Neural progenitor cell (in vitro differentiated cells): ENCODE measurements at regions not wholly inside any gene's neighbourhood (a gene's known extent, or its start where the extent isn't known, plus 50 kb on each side); places are given as distances from the start of the nearest gene placed in this dataset.

Experiments
- DNase-seq: peaks from one replicate; pipeline ENCODE4 v3.0.0-alpha.2; 2016; ENCODE audit warnings: low spot score
- H2AFZ ChIP-seq: fragments of 200-600 bp; sonication (generic); replicated peaks from 2 replicates; pipeline ENCODE4 v1.6.1; 2016; ENCODE audit warnings: antibody characterized with exemption
- H3F3A ChIP-seq: fragments of 200-600 bp; sonication (generic); 2 replicates; pipeline ENCODE4 v1.6.1; 2016; ENCODE audit warnings: antibody characterized with exemption, low read depth
- H3K27ac ChIP-seq: fragments of 200-600 bp; sonication (generic); 2 replicates; pipeline ENCODE4 v1.5.1; 2016; ENCODE audit warnings: mild to moderate bottlenecking
- H3K27me3 ChIP-seq: fragments of 200-600 bp; sonication (generic); 2 replicates; pipeline ENCODE4 v1.6.1; 2016; ENCODE audit warnings: mild to moderate bottlenecking, moderate library complexity
- H3K36me3 ChIP-seq: fragments of 200-600 bp; sonication (generic); 2 replicates; pipeline ENCODE4 v1.5.1; 2016
- H3K4me1 ChIP-seq: fragments of 200-600 bp; sonication (generic); 2 replicates; pipeline ENCODE4 v1.6.1; 2016; ENCODE audit warnings: mixed run types
- H3K4me2 ChIP-seq: fragments of 200-600 bp; sonication (generic); 2 replicates; pipeline ENCODE4 v1.6.1; 2016
- H3K4me3 ChIP-seq: fragments of 200-600 bp; sonication (generic); 2 replicates; pipeline ENCODE4 v1.5.1; 2016
- H3K79me2 ChIP-seq: fragments of 200-600 bp; sonication (generic); 2 replicates; pipeline ENCODE4 v1.6.1; 2016; ENCODE audit warnings: low read depth
- H3K9ac ChIP-seq: fragments of 200-600 bp; sonication (generic); 2 replicates; pipeline ENCODE4 v1.6.1; 2016
- H3K9me3 ChIP-seq: fragments of 200-600 bp; sonication (generic); 2 replicates; pipeline ENCODE4 v1.5.1; 2016; ENCODE audit warnings: low read depth
- H4K20me1 ChIP-seq: fragments of 200-600 bp; sonication (generic); 2 replicates; pipeline ENCODE4 v1.6.1; 2016; ENCODE audit warnings: low read depth
- H3K27ac Mint-ChIP-seq: 3 replicates; pipeline ENCODE4 v1.8.0; 2021; ENCODE audit warnings: mixed read lengths
- H3K27me3 Mint-ChIP-seq: 2 replicates; pipeline ENCODE4 v1.8.0; 2022; ENCODE audit warnings: low read depth, mild to moderate bottlenecking, inconsistent platforms, moderate library complexity, mixed read lengths; ENCODE audit not compliant: insufficient read depth
- H3K36me3 Mint-ChIP-seq: 3 replicates; pipeline ENCODE4 v1.8.0; 2021; ENCODE audit warnings: mixed read lengths
- H3K4me1 Mint-ChIP-seq: 3 replicates; pipeline ENCODE4 v1.8.0; 2021; ENCODE audit warnings: mixed read lengths
- H3K4me3 Mint-ChIP-seq: 3 replicates; pipeline ENCODE4 v1.8.0; 2021; ENCODE audit warnings: mild to moderate bottlenecking, moderate library complexity, mixed read lengths
- H3K9me3 Mint-ChIP-seq: 3 replicates; pipeline ENCODE4 v1.8.0; 2020; ENCODE audit warnings: mixed read lengths
- EZH2 ChIP-seq: fragments of 200-600 bp; sonication (generic); IDR thresholded peaks from 2 replicates; pipeline ENCODE4 v1.6.1; 2017; ENCODE audit warnings: antibody characterized with exemption, mild to moderate bottlenecking, moderate library complexity
- EZH2phosphoT487 ChIP-seq: fragments of 200-600 bp; sonication (generic); IDR thresholded peaks from 2 replicates; pipeline ENCODE4 v1.6.1; 2017; ENCODE audit warnings: antibody characterized with exemption
- TF ChIP-seq, protein P1 (sequence below): fragments of 200-600 bp; sonication (generic); IDR thresholded peaks from 2 replicates; pipeline ENCODE4 v1.5.1; 2017; ENCODE audit warnings: antibody characterized with exemption, mild to moderate bottlenecking

DNA sequence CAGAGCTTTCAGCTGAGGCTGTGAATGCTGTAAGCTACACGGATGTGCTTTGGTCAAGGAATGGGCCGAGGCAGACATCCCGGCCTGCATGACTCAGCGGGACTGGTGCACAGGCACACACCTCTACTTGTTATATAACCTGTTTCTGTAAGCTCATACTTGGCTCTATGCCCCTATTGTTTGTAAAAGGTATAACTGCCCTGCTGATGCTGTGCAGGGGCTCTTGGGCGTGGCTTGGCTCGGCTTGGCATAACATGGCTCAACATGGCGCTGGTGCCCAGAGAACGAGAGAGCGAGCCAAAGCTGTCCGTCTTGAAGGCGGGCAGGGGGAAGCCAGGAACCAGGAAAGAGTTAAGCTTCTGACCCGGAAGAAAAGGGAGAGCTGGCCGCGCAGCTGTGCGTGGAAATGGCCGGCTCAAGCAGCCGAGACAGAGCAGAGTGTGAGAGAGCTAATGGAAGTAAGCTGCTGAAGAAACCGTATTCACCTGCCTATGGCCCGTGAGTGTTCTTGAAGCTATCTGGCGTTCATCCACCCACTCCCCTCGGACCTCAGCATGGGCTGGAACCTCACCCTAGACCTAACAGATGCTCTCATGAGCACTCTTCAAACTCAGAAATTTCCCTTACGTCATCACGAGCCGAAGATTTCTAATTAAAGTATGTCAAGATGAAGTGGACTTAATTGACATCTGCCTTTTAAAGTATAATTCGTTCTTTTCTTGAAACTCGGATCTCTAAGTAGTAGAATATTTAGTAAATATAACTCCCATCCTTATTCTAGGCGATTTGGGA is 286.3 kb upstream of the AGA start:
- H3K27ac ChIP-seq = no peak overlapping the region
- Mint-ChIP-seq H3K4me1 (no peaks in the 10 kb centered on the region), H3K27me3 (no peaks in the 10 kb centered on the region), H3K36me3 (no peaks in the 10 kb centered on the region), H3K27ac (no peak overlapping the region), H3K9me3 (no peaks in the 10 kb centered on the region), H3K4me3 (no peak overlapping the region)
- no peaks in the 10 kb centered on the region for H3F3A ChIP-seq
- no peaks in the 10 kb centered on the region for H3K27me3 ChIP-seq
- no peak overlapping the region for H3K4me2 ChIP-seq
- no peaks in the 10 kb centered on the region for H3K79me2 ChIP-seq
- no peak overlapping the region for H3K4me3 ChIP-seq
- H2AFZ ChIP-seq = no peak overlapping the region
- no peaks in the 10 kb centered on the region for H3K36me3 ChIP-seq
- H3K9ac ChIP-seq = no peak overlapping the region
- no peaks in the 10 kb centered on the region for H3K4me1 ChIP-seq
- TF ChIP-seq EZH2 (no peak), EZH2phosphoT487 (no peak)
- TF ChIP-seq, protein P1, sequence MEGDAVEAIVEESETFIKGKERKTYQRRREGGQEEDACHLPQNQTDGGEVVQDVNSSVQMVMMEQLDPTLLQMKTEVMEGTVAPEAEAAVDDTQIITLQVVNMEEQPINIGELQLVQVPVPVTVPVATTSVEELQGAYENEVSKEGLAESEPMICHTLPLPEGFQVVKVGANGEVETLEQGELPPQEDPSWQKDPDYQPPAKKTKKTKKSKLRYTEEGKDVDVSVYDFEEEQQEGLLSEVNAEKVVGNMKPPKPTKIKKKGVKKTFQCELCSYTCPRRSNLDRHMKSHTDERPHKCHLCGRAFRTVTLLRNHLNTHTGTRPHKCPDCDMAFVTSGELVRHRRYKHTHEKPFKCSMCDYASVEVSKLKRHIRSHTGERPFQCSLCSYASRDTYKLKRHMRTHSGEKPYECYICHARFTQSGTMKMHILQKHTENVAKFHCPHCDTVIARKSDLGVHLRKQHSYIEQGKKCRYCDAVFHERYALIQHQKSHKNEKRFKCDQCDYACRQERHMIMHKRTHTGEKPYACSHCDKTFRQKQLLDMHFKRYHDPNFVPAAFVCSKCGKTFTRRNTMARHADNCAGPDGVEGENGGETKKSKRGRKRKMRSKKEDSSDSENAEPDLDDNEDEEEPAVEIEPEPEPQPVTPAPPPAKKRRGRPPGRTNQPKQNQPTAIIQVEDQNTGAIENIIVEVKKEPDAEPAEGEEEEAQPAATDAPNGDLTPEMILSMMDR = no peak
- DNase-seq = no peak
- H3K9me3 ChIP-seq = no peaks in the 10 kb centered on the region
- H4K20me1 ChIP-seq = no peaks in the 10 kb centered on the region

DNA sequence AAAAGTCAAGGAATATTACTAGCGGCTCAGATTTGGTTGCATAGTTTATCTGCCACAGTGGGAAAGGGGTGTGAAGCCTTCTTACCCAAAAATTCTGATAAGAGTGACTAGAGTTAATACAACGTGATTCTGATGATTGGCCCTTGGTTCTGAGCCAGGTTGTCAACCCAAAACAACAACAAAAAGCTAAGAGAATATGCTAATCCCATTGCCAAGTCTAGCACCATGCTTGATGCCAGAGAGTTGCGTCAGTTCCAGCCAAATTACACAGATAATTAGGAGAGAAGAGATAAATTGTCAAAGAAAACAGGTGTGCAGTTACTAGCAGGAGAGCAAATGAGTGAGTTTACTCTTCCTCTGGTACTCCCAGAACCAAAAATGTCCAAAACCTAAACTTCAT is 287.4 kb upstream of the AGA start:
- no peaks in the 10 kb centered on the region for H3K9me3 Mint-ChIP-seq
- H3K36me3 Mint-ChIP-seq = no peaks in the 10 kb centered on the region
- H3K4me3 Mint-ChIP-seq = no peak overlapping the region
- DNase-seq = no peak
- Histone ChIP-seq H3F3A (no peaks in the 10 kb centered on the region), H4K20me1 (no peaks in the 10 kb centered on the region), H3K9me3 (no peaks in the 10 kb centered on the region), H3K4me3 (no peak overlapping the region), H2AFZ (no peak overlapping the region), H3K27ac (no peak overlapping the region), H3K27me3 (no peaks in the 10 kb centered on the region), H3K36me3 (no peaks in the 10 kb centered on the region), H3K9ac (no peak overlapping the region), H3K4me1 (no peaks in the 10 kb centered on the region), H3K79me2 (no peaks in the 10 kb centered on the region), H3K4me2 (no peak overlapping the region)
- H3K27ac Mint-ChIP-seq = no peak overlapping the region
- no peaks in the 10 kb centered on the region for H3K4me1 Mint-ChIP-seq
- no peaks in the 10 kb centered on the region for H3K27me3 Mint-ChIP-seq
- TF ChIP-seq, protein P1 = no peak
- TF ChIP-seq EZH2phosphoT487 (no peak), EZH2 (no peak)

DNA sequence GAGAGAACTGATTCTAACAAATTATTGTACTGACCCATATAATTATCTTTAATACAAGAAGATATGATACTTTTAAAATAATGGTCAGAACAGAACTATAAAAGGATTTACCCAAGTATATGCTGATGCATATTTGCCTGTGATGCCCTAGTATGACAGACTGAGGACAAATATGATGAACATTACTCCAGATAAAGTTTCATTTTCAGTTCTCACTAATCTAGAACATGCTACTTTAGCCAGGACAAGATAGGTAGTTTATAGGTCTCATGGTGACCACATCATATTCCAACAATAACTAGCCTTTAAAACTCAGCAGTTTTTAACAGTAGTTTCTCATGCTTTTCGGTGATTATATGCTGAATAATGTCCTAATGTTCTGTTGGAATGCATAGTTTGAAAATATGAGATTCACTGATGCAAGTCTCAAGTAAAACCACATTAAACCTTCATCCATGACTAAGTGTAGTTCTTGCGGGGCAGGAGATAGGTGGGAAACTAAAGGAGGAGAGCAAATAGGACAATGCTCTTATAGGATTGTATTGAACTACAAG is 295.2 kb upstream of the AGA start:
- Histone ChIP-seq H3K27me3 (no peaks in the 10 kb centered on the region), H3K36me3 (no peaks in the 10 kb centered on the region), H3F3A (no peaks in the 10 kb centered on the region), H3K9me3 (no peaks in the 10 kb centered on the region), H3K4me2 (no peak overlapping the region), H4K20me1 (no peaks in the 10 kb centered on the region), H3K27ac (no peak overlapping the region), H3K9ac (no peak overlapping the region), H3K4me1 (no peaks in the 10 kb centered on the region), H3K79me2 (no peaks in the 10 kb centered on the region), H3K4me3 (no peak overlapping the region), H2AFZ (no peak overlapping the region)
- no peak for DNase-seq
- Mint-ChIP-seq H3K36me3 (no peaks in the 10 kb centered on the region), H3K4me3 (no peak overlapping the region), H3K27me3 (peaks cover 2% of the 10 kb centered on the region), H3K4me1 (no peaks in the 10 kb centered on the region), H3K27ac (no peak overlapping the region), H3K9me3 (no peaks in the 10 kb centered on the region)
- TF ChIP-seq EZH2phosphoT487 (no peak), EZH2 (no peak)
- TF ChIP-seq, protein P1 = no peak
